DOHH2 (cell line): ENCODE measurements at regions not wholly inside any gene's neighbourhood (a gene's known extent, or its start where the extent isn't known, plus 50 kb on each side); places are given as distances from the start of the nearest gene placed in this dataset.

ENCODE experiments used
- EZH2phosphoT487 ChIP-seq: fragments of 200-600 bp; sonication (generic); IDR thresholded peaks from 2 replicates; pipeline ENCODE4 v1.6.1; 2017; ENCODE audit warnings: borderline replicate concordance, mild to moderate bottlenecking, antibody characterized with exemption, low read length, moderate library complexity, mixed read lengths
- TF ChIP-seq, protein P1 (sequence below): fragments of 200-600 bp; sonication (generic); IDR thresholded peaks from one replicate; pipeline ENCODE4 v1.5.1; 2014; ENCODE audit warnings: antibody characterized with exemption, mild to moderate bottlenecking, low read depth, low read length; ENCODE audit not compliant: poor library complexity, severe bottlenecking

DNA sequence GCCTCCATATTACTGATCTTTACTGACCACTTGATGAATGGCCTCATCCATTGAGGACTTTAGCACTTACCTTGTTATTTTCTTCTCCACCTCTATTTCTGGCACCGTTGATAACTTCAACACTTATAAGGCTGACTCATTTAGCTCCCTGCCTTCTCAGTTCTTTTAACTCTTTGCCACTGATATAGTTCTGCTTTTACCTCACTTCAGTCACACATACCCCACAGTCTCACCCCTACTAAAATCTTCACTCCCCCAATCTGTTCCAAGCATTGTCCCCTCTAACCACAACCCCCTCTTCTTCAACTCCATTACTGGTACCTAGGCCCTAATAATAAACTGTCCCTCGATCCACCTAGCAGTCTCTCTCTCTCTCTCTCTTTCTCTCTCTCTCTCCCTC lies 141.0 kb downstream of the PAH start:
- TF ChIP-seq, protein P1, sequence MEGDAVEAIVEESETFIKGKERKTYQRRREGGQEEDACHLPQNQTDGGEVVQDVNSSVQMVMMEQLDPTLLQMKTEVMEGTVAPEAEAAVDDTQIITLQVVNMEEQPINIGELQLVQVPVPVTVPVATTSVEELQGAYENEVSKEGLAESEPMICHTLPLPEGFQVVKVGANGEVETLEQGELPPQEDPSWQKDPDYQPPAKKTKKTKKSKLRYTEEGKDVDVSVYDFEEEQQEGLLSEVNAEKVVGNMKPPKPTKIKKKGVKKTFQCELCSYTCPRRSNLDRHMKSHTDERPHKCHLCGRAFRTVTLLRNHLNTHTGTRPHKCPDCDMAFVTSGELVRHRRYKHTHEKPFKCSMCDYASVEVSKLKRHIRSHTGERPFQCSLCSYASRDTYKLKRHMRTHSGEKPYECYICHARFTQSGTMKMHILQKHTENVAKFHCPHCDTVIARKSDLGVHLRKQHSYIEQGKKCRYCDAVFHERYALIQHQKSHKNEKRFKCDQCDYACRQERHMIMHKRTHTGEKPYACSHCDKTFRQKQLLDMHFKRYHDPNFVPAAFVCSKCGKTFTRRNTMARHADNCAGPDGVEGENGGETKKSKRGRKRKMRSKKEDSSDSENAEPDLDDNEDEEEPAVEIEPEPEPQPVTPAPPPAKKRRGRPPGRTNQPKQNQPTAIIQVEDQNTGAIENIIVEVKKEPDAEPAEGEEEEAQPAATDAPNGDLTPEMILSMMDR: no peak
- no peak for TF ChIP-seq EZH2phosphoT487
